ENCODE measurements at regions not wholly inside any gene's neighbourhood (a gene's known extent, or its start where the extent isn't known, plus 50 kb on each side); places are given as distances from the start of the nearest gene placed in this dataset.

DNA sequence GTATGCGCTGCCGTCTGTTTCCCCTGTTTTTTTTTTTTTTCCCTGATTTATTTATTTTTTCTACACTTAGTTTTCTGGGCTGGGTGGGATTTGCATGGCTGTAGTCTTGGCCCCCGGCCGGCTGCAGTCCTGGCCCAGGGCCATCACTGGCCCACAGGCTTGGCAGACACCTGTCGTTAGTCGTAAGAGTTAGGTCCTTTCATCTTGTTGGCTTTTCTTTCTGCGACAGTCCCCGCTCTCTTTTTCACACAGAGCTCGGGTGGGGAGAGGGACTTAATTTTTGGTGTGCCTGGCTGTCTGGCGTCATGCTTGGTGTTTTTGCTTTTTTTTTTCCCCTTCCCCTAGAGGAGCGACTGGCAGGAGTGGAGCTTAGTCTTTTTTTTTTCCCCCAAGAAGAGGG, 183.4 kb downstream of the KLF13 start:
- Histone ChIP-seq H3K36me3 (ENCODE audit: control insufficient read depth in 4 of 4, insufficient read depth in 4 of 4, low read length in 4 of 4) (no peaks in the 10 kb centered on the region), H3K9me3 (ENCODE audit: control insufficient read depth in 4 of 4, insufficient read depth in 3 of 4, low read length in 3 of 4) (no peaks in the 10 kb centered on the region), H3K9ac (ENCODE audit: insufficient read depth in 1 of 2, low read length in 2 of 2) (no peak overlapping the region), H3K4me3 (no peak overlapping the region), H3K27me3 (ENCODE audit: control insufficient read depth in 3 of 3, insufficient read depth in 3 of 3, low read length in 2 of 3) (no peaks in the 10 kb centered on the region), H3K27ac (ENCODE audit: low read depth in 1 of 2, low read length in 1 of 2) (no peak overlapping the region), H3K4me1 (ENCODE audit: control insufficient read depth in 5 of 5, insufficient read depth in 5 of 5, low read length in 5 of 5) (no peaks in the 10 kb centered on the region)
- TF ChIP-seq CTCF (IDR thresholded peaks at IDR 0.05; ENCODE audit: control extremely low read depth, extremely low read depth), result no peak
- 62 to 72% methylated on average over 11 of the region's 11 CpGs for WGBS, 2 donors
- ATAC-seq (ENCODE audit: insufficient read depth, low FRiP score), result no peak
- peak in 2 of 3 donors; percentile 16 to 18 for DNase-seq

- DNase-seq (no peak), ATAC-seq (ENCODE audit: insufficient read depth, low FRiP score) (no peak)
- WGBS, 2 donors, result 59 to 62% methylated on average over 7 of the region's 7 CpGs
- no peak overlapping the region for H3K9ac ChIP-seq (ENCODE audit: insufficient read depth in 1 of 2, low read length in 2 of 2)
- no peaks in the 10 kb centered on the region for H3K36me3 ChIP-seq (ENCODE audit: control insufficient read depth in 4 of 4, insufficient read depth in 4 of 4, low read length in 4 of 4)
- no peaks in the 10 kb centered on the region for H3K4me1 ChIP-seq (ENCODE audit: control insufficient read depth in 5 of 5, insufficient read depth in 5 of 5, low read length in 5 of 5)
- H3K27ac ChIP-seq (ENCODE audit: low read depth in 1 of 2, low read length in 1 of 2), result no peak overlapping the region
- H3K4me3 ChIP-seq, result no peak overlapping the region
- TF ChIP-seq CTCF (IDR thresholded peaks at IDR 0.05; ENCODE audit: control extremely low read depth, extremely low read depth), result no peak
- no peaks in the 10 kb centered on the region for H3K27me3 ChIP-seq (ENCODE audit: control insufficient read depth in 3 of 3, insufficient read depth in 3 of 3, low read length in 2 of 3)
- H3K9me3 ChIP-seq (ENCODE audit: control insufficient read depth in 4 of 4, insufficient read depth in 3 of 4, low read length in 3 of 4), result no peaks in the 10 kb centered on the region
These were observed 185.2 kb downstream of the KLF13 start for GRCh38 chr15:31511707-31512310.

- H3K36me3 ChIP-seq (ENCODE audit: control insufficient read depth in 4 of 4, insufficient read depth in 4 of 4, low read length in 4 of 4), result no peaks in the 10 kb centered on the region
- 93 to 97% methylated on average over 7 of the region's 7 CpGs for WGBS, 2 donors
- H3K4me1 ChIP-seq (ENCODE audit: control insufficient read depth in 5 of 5, insufficient read depth in 5 of 5, low read length in 5 of 5), result no peaks in the 10 kb centered on the region
- DNase-seq (no peak), ATAC-seq (ENCODE audit: insufficient read depth, low FRiP score) (no peak)
- H3K27ac ChIP-seq (ENCODE audit: low read depth in 1 of 2, low read length in 1 of 2), result no peak overlapping the region
- no peak overlapping the region for H3K9ac ChIP-seq (ENCODE audit: insufficient read depth in 1 of 2, low read length in 2 of 2)
- no peaks in the 10 kb centered on the region for H3K9me3 ChIP-seq (ENCODE audit: control insufficient read depth in 4 of 4, insufficient read depth in 3 of 4, low read length in 3 of 4)
- no peaks in the 10 kb centered on the region for H3K27me3 ChIP-seq (ENCODE audit: control insufficient read depth in 3 of 3, insufficient read depth in 3 of 3, low read length in 2 of 3)
- no peak overlapping the region for H3K4me3 ChIP-seq
- no peak for TF ChIP-seq CTCF (IDR thresholded peaks at IDR 0.05; ENCODE audit: control extremely low read depth, extremely low read depth)
These were observed 186.5 kb downstream of the KLF13 start for GRCh38 chr15:31513178-31513577.

GRCh38 chr15:31516440-31516839, 189.8 kb downstream of the KLF13 start:
- no peak for TF ChIP-seq CTCF (IDR thresholded peaks at IDR 0.05; ENCODE audit: control extremely low read depth, extremely low read depth)
- no peak overlapping the region for H3K27ac ChIP-seq (ENCODE audit: low read depth in 1 of 2, low read length in 1 of 2)
- 33 to 45% methylated on average over 1 of the region's 1 CpG for WGBS, 2 donors
- H3K9me3 ChIP-seq (ENCODE audit: control insufficient read depth in 4 of 4, insufficient read depth in 3 of 4, low read length in 3 of 4), result no peaks in the 10 kb centered on the region
- no peak for DNase-seq
- no peak overlapping the region for H3K9ac ChIP-seq (ENCODE audit: insufficient read depth in 1 of 2, low read length in 2 of 2)
- ATAC-seq (ENCODE audit: insufficient read depth, low FRiP score), result no peak
- no peaks in the 10 kb centered on the region for H3K4me1 ChIP-seq (ENCODE audit: control insufficient read depth in 5 of 5, insufficient read depth in 5 of 5, low read length in 5 of 5)
- H3K36me3 ChIP-seq (ENCODE audit: control insufficient read depth in 4 of 4, insufficient read depth in 4 of 4, low read length in 4 of 4), result no peaks in the 10 kb centered on the region
- peaks cover 0 to 2% (median 0%) of the 10 kb centered on the region in 3 donors for H3K27me3 ChIP-seq (ENCODE audit: control insufficient read depth in 3 of 3, insufficient read depth in 3 of 3, low read length in 2 of 3)
- no peak overlapping the region for H3K4me3 ChIP-seq

Measured in lung (tissue), 11 donors.